ENCODE measurements at regions not wholly inside any gene's neighbourhood (a gene's known extent, or its start where the extent isn't known, plus 50 kb on each side); places are given as distances from the start of the nearest gene placed in this dataset.

- no peak overlapping the region for H3K27ac Mint-ChIP-seq
- Histone ChIP-seq H3K79me2 (replicated peaks; ENCODE audit: insufficient read depth) (no peaks in the 10 kb centered on the region), H3K4me3 (no peak overlapping the region), H2AFZ (no peak overlapping the region), H3K4me1 (ENCODE audit: insufficient read depth) (no peaks in the 10 kb centered on the region), H3K36me3 (ENCODE audit: insufficient read depth) (peaks cover 9% of the 10 kb centered on the region), H3K27ac (ENCODE audit: low read depth) (no peak overlapping the region), H3K9me2 (ENCODE audit: insufficient read depth) (no peaks in the 10 kb centered on the region), H3F3A (replicated peaks; ENCODE audit: low read depth) (no peaks in the 10 kb centered on the region), H4K20me1 (replicated peaks; ENCODE audit: insufficient read depth) (no peaks in the 10 kb centered on the region), H3K27me3 (ENCODE audit: insufficient read depth) (no peaks in the 10 kb centered on the region), H3K4me2 (no peak overlapping the region)
- no peaks in the 10 kb centered on the region for H3K27me3 Mint-ChIP-seq (ENCODE audit: insufficient read depth, low read depth, poor library complexity)
- peaks cover 35% of the 10 kb centered on the region for H3K36me3 Mint-ChIP-seq (ENCODE audit: low read depth)
- H3K4me1 Mint-ChIP-seq = no peaks in the 10 kb centered on the region
- peaks cover 83% of the 10 kb centered on the region for H3K9me3 Mint-ChIP-seq
- DNase-seq (ENCODE audit: low spot score) (peak; percentile 3), ATAC-seq (no peak)
- TF ChIP-seq ETS1 (IDR thresholded peaks at IDR 0.05) (no peak), EZH2phosphoT487 (IDR thresholded peaks at IDR 0.05; ENCODE audit: unreplicated experiment) (no peak), ZNF114 (CRISPR knock-in tag; IDR thresholded peaks at IDR 0.05) (no peak), ZNF331 (CRISPR knock-in tag; IDR thresholded peaks at IDR 0.05; ENCODE audit: low read depth) (no peak), CTCF (conservative IDR thresholded peaks at IDR 0.05; ENCODE audit: low read depth in 2 of 2) (no peak), EZH2 (IDR thresholded peaks at IDR 0.05; ENCODE audit: low read depth, unreplicated experiment) (no peak), POLR2AphosphoS5 (IDR thresholded peaks at IDR 0.05; ENCODE audit: low read depth) (no peak), ZNF462 (CRISPR knock-in tag; IDR thresholded peaks at IDR 0.05) (no peak), STAT1 (IDR thresholded peaks at IDR 0.05; ENCODE audit: unreplicated experiment) (no peak)
- H3K4me3 Mint-ChIP-seq = no peak overlapping the region
These were observed 819.6 kb downstream of the TBC1D22A start for GRCh38 chr22:47582067-47582466.

All from GM23338 (cell line).